ENCODE measurements at regions not wholly inside any gene's neighbourhood (a gene's known extent, or its start where the extent isn't known, plus 50 kb on each side); places are given as distances from the start of the nearest gene placed in this dataset.

DNA sequence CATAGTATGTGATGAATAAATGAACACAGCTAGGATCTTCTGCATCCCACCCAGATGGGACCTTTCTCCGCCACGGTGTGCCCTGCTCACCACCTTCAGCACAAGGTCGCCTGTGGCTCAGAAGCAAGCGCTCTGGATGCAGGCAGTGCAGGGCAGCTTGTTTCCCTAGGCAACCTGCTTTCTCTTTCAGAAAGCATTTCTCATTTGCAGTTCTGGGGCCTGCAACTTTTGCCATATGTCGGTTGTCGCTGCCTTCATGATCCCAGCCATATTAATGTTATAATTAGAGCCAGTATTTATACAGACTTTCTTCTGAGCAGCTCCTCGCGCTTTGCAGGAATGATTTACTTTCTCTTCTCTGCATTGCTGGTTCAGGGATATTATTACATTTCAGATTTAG is 692.8 kb downstream of the RNF144A start:
- DNase-seq (ENCODE audit: low read depth), result no peak
- TF ChIP-seq, protein P1, sequence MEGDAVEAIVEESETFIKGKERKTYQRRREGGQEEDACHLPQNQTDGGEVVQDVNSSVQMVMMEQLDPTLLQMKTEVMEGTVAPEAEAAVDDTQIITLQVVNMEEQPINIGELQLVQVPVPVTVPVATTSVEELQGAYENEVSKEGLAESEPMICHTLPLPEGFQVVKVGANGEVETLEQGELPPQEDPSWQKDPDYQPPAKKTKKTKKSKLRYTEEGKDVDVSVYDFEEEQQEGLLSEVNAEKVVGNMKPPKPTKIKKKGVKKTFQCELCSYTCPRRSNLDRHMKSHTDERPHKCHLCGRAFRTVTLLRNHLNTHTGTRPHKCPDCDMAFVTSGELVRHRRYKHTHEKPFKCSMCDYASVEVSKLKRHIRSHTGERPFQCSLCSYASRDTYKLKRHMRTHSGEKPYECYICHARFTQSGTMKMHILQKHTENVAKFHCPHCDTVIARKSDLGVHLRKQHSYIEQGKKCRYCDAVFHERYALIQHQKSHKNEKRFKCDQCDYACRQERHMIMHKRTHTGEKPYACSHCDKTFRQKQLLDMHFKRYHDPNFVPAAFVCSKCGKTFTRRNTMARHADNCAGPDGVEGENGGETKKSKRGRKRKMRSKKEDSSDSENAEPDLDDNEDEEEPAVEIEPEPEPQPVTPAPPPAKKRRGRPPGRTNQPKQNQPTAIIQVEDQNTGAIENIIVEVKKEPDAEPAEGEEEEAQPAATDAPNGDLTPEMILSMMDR (IDR thresholded peaks at IDR 0.05; ENCODE audit: control insufficient read depth, extremely low read depth, insufficient read depth), result no peak
- no peak overlapping the region for H3K4me3 ChIP-seq (ENCODE audit: low read depth, low read length)

DNA sequence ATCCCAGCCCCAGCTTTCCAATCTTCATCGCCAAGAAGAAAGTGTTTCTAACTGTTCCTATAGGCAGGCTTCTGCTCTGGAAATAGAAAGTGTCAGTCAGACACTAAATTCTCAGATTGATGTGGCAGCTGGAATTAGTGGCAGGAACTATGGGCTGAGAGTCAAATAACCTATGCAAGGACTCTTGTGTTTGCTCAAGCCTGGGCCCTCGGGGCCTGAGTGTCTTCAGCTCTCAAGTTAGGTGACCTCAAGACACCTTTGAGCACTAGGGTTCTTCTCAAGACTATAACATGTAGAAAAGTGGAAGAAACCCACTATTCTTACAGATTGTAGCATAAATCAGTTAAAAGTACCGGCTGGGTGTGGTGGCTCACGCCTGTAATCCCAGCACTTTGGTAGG is 694.5 kb downstream of the RNF144A start:
- DNase-seq (ENCODE audit: low read depth), result no peak
- TF ChIP-seq, protein P1 (IDR thresholded peaks at IDR 0.05; ENCODE audit: control insufficient read depth, extremely low read depth, insufficient read depth), result no peak
- no peak overlapping the region for H3K4me3 ChIP-seq (ENCODE audit: low read depth, low read length)

DNA sequence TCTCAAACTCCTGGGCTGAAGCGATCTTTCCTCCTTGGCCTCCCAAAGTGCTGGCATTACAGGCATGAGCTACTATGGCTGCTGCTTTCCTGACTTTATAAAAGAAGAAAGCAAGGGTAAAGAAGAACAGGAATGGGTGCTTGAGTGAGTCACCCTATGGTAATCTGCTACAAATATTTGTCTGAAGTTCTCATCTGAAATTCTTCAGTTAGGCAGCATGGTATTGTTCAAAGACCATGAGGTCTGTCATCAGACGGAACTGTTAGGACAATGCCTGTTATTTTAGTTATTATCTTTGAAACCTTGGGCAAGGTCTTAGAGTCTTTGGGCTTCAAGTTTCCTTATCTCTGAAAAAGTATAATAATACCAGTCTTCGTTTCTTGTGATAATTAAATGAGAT is 695.8 kb downstream of the RNF144A start:
- H3K4me3 ChIP-seq (ENCODE audit: low read depth, low read length), result no peak overlapping the region
- TF ChIP-seq, protein P1 (IDR thresholded peaks at IDR 0.05; ENCODE audit: control insufficient read depth, extremely low read depth, insufficient read depth), result no peak
- no peak for DNase-seq (ENCODE audit: low read depth)

DNA sequence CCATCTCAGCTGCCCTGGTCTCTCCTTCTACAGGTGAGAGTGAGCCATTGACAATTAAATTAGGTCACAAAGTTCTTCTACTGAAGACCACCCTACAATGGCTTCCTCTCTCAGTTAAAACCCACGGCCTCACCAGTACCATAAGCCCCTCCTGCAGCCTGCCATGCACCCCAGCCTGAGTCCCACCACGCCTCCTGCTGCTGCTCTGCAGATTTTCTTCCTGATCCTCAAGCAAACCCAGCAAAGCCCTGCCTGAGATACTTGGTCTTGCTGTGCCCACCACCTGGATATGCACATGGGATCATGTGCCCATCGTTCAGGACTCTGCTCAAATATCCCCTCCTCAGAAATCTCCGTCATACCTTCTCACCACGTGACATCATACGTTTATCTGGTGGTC is 696.6 kb downstream of the RNF144A start:
- no peak overlapping the region for H3K4me3 ChIP-seq (ENCODE audit: low read depth, low read length)
- TF ChIP-seq, protein P1 (IDR thresholded peaks at IDR 0.05; ENCODE audit: control insufficient read depth, extremely low read depth, insufficient read depth), result no peak
- DNase-seq (ENCODE audit: low read depth), result no peak

DNA sequence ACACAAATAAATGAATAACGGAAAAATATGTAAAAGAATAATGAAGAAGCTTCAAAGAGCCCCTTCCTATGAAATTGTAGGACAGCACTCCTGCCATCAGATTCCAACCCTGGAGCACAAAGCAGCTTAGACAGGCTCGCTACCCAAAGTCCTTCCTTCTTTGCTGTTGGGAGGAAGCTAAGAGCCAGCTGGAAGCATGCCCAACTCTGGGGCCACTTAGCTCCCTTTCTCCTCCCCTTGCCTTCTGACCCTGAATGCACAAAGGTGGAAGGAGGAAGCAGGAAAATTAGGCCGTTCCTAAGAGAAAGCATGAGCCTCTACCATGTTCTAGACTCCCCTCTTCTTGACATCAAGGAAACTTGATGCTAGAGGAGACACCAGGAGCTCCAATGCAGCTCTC is 700.8 kb downstream of the RNF144A start:
- TF ChIP-seq, protein P1 (IDR thresholded peaks at IDR 0.05; ENCODE audit: control insufficient read depth, extremely low read depth, insufficient read depth), result no peak
- no peak overlapping the region for H3K4me3 ChIP-seq (ENCODE audit: low read depth, low read length)
- DNase-seq (ENCODE audit: low read depth), result no peak

DNA sequence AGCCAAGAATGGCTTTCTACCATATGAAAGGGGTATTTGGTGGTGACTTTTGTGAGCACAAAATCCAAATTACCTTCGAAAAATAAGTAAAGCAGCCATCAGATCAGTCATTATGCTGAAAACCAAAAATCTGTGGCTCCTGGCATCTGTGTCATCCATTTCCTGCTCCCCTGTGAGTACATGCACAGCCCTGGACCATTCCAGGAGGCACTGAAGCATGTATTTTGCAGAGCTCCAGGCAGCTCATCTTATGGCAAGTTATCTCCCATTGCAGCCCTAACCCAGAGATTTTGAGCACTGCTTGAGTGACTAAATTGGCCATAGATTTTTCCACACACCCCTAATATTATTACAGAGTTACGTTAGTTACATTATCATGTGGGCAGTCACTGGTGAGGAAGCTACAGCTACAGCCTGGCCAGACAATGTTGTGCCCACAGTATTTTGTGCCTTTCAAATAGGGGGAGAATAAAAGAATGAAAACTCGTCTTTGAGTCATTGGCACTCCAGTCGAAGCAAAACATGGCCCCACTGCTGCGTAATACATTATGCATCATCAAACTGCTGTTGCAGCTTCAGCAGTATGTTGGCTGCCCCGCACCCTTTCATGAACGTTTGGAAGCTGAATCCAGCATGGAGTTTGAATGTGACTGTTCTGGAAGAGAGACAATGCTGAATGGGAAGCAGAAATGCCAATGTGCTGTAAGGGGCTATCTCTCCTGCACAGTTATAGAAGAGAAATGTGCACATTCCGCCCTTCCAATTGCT is 702.2 kb downstream of the RNF144A start:
- TF ChIP-seq, protein P1 (IDR thresholded peaks at IDR 0.05; ENCODE audit: control insufficient read depth, extremely low read depth, insufficient read depth), result no peak
- no peak overlapping the region for H3K4me3 ChIP-seq (ENCODE audit: low read depth, low read length)
- DNase-seq (ENCODE audit: low read depth), result no peak

DNA sequence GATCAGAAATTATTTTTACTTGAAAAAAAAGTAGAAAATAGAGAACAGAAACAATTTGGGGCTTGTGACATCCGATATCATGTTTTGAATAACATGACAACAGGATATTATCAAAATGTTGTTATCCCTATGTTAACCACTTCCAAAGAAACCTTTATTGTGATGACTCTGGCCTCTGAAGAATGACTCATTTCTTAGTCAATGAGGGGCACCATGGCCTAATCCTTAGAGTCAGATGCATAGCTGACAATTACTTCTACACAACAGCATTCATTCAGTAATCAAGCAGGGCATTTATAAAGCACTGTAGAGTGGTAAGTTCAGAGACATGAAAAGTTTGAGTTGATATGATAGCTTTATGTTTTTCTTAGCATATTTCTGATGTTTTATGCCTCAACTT is 703.0 kb downstream of the RNF144A start:
- no peak for DNase-seq (ENCODE audit: low read depth)
- TF ChIP-seq, protein P1 (IDR thresholded peaks at IDR 0.05; ENCODE audit: control insufficient read depth, extremely low read depth, insufficient read depth), result no peak
- H3K4me3 ChIP-seq (ENCODE audit: low read depth, low read length), result no peak overlapping the region
